ENCODE measurements at regions not wholly inside any gene's neighbourhood (a gene's known extent, or its start where the extent isn't known, plus 50 kb on each side); places are given as distances from the start of the nearest gene placed in this dataset.

DNA sequence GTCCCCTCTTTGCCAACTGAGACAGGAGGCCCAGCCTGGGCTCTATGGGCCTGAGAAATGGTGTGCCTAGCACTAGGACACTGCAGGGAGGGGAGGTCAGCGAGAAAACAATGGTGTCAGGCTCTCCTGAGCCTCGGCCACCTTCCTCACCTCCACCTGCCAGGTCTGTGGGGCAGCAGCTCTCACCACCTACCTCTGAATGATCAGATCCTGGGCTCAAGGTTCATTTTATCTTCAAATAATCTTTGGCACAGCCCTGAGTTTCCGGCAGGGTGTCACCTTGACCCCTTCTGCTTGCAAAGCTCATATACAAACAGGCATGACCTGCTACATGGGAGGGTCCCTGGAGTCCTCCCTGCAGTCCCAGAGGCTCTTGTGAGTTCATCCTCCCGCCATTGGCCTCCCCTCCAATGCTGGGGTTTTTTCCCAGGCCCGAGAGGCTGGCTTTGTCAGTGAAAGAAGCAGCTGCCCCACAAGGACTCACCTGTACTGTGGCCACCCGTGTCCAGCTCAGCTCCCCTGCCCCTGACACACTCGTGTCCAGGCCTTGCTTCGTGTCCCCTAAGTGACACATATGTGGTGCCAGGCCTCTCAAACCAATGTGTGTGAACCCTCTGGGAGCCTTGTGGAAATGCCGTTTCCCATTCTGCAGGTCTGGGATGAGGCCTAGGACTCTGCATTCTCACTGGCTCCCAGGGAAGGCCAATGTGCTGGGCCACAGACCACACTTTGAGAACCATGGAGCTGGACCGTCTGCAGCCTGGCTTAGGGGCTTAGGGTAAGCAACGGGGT is 176.8 kb upstream of the CIBAR2 start:
- no peak for DNase-seq

DNA sequence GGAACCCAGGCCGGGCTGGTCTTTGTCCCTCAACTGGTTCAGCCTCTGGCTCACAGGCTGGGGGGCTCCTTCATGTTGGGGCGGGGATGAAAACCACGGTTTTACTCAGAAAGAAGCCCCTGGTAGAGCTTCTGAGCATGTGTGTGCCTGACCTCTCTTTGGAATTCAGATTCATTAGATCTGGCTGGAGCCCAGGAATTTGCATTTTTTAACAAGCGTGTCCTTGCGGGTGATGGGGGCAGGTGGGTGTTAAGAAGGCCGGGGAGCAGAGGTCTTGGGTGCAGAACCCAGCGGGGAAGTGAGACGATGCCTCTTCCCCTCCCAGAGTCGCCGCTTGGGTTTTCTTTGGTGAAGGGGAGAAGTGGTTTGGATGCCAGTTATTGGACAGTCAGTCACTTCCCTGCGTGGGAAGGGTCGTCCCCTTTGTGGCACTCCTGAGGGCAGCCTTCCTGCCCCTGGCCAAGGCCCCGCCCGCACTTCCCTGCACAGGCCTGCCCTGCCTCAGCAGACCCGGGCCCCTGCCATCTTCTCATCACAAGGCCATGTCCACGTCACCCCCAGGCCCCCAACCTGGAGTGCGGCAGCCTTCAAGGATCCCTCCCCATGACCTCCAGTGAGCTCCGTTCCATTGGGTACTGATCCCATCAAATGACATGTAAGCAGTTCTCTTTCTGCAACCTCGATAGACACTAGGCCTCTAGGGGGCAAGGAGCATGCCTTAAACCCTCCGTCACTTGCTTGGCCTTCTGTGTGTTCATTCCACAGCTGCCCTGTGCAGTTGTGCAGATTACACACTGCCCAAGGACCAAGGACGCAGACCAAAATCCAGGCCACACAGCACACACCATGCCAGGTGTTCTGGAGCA is 177.7 kb upstream of the CIBAR2 start:
- DNase-seq, result no peak

DNA sequence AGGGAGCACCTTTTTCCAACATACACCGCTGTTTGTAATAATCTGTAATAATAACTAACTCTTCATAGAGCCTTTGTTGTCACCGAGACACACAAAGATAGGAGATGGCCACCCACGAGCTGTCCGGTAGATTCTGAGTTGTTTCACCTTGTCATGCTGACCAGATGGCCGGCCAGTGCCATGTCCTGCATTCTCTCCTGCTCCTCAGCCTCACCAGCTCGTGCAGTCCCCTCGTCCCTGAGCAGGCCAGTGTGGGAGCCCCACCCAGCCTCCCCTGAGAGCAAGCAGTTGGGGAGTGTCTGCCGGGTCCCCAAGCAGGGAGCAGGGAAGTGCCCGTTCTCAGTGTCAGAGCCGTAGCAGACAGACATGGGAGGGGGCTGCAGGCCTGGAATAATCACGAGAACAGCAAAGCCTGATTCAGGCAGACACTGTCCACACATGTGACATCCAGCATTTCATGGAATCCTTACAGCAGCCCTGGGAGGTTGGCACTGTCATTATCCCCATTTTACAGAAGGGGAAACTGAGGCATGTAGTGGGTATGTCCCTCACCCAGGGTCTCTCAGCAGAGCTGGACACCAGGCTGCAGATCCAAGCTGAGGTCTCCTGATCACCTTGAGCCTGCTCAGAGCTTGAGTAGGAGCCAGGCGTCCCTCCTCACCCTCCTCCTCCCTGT is 178.5 kb upstream of the CIBAR2 start:
- peak in 1 of 56 donors; percentile 45 for DNase-seq

DNA sequence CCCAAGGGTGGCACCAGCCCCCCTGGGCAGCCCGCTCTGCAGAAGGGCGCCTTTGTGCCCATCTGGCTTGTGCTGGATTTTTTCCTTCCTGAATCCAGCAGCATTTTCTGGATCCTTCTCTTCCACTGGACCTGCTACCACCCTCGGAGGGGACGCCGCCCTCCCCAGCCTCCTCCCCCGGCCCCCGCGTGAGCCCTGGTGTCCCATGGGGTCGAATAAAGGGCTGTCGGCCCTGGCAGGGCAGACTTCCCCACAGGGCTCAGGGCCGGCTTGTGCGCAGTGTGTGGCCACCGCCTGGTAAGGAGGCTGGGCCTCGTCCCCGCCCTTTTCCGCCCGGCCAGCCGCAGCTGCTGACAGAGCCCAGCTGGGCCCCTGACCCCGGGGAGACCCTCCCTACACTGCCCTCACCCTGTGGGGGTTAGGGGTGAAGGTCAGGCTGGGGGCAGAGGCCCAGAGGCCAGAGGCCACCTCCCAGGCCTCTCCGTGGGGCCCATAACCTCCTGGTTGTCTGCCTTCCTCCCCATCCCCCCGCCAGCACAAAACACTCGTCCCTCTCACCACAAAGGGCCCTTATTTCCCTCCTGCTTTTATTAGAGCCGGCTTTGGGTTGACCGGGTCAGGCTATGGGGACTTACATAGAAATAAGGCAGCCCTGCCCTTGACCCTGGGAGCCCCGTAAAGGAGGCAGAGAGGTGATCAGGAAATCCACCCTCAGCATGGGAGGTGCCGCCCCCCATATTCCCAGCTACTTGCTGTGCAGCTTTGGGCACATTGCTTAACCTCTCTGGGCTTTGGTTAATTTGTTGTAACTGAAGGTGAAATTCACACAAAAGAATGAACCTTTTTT is 179.3 kb upstream of the CIBAR2 start:
- DNase-seq, result peak in 52 of 56 donors; percentile 39 to 93 (median 78)

DNA sequence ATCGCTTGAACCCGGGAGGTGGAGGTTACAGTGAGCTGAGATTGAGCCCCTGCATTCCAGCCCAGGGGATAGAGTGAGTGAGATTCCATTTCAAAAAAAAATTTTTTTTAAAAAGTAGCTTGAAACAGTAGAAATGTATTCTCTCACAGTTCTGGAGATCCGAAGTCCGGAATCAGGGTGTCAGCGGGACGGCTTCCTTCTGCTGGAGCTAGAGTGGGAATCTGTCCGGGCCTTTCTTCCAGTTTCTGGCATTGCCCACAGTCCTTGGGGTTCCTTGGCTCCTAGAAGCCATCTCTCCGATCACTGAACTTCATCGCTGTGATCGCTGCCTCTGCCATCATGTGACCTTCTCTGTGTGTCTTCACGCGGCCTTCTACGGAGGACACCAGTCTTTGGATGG is 181.2 kb upstream of the CIBAR2 start:
- DNase-seq, result no peak

DNA sequence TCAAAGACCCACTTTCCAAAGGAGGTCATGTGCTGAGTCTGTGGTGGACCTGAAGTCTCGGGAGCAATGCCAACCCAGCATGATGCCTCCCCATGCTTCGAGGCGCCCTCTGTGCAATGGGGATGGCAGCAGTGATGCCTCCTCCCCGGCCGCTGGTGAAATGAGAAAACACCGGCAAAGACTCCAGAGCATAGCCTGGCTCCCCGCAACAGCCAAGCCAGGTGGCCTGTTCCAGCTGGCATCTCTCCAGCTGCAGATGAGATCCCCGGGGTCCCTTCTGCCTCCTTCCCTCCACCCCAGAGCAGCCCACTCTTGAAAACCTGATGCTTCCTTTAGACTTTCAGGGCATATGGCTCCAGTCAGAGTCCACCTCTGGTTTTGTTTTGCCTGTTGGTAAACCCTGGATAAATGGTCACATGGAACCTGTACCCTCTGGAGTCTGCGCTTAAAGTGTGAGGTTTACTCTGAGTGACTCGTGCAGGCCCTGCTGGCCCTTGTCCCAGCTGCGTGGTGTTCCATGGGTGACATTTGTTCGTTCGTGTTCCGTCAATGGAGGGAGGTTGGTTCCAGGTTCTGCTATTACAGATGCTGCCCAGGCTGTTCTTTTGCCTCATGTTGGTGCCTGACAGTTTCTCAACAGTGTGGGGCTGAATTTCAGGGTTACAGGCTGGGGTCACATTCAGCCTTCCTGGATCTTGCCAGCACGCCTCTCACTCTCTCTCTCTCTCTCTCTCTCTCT is 181.8 kb upstream of the CIBAR2 start:
- no peak for DNase-seq

DNA sequence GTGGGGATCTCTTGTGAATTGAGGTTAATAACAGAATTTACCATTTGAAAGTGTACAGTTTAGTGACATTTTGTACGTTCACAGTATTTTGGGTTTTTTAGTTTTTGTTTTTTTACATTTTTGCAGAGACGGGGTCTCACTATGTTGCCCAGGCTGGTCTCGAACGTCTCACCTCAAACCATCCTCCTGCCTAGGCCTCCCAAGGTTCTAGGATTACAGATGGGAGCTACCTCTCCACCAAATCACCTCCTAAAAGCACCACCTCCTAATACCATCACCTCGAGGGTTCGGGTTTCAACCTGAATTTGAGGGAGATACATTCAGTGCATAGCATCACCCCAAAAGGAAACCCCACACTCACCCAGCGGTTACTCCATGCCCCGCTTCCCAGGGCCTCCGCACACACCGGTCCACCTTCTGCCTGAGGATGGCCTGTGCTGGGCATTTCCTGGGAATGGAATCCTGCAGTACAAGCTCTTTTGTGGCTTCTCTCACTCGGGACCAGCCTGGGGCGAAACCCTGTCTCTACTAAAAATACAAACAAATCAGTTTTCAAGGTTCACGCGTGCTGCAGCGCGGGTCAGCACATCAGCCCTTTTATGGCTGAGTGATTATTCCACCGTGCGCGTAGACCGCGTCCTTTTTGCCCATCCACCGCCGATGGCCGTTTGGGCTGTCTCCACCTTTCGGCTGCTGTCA is 182.7 kb upstream of the CIBAR2 start:
- no peak for DNase-seq

DNA sequence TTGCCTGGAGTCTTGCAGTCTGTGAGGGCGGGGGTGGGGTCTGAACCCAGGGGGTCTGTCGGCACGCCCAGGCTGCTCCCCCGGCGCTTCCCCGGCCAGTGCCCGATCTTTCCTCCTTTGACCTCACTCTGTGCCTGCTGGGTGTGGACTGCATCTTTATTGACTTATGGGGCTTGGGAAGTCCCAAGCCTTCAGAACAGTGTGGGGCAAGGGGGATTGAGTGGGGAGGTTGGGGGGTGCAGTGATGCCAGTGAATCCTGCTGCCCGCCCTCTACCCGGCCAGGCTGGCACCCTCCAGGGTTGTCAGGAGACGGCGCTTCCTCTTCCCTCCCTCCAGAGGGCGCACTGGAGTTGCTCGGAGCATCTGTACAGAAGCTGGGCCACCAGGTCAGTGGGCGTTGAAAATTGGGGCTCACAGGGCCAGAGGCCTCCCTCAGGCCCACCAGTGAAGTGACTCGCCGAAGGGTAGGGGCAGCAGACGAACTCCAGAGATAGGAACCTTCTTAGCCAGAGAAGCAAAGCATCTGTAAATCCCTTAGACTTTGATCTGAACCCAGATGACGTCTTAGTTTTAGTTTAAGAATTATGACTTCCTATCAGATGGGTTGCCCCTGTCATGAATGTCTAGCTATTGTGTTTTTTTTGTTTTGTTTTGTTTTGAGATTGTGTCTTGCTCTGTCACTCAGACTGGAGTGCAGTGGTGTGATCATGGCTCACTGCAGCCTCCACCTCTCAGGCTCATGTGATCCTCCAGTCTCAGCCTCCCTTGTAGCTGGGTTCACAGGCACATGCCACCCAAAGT is 184.8 kb upstream of the CIBAR2 start:
- DNase-seq, result peak in 35 of 56 donors; percentile 12 to 69 (median 27)

DNA sequence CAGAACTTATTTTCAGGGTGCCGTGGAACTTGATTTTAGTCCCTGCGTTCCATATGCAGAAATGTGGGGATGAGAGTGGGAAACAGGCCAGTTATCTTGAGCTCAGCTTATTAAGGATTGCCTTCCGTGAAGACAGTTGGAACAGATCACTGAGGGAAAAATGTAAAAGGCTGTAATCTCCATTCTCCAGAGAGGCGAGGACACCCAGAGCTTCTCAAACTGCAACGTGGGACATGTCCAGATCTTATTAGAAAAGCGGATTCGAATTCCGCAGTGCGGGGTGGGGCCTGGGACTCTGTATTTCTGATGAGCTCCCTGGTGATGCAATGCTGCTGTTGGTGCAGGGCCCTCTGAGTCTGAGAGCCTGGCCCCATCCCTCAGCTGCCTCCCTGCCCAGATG is 185.6 kb upstream of the CIBAR2 start:
- DNase-seq, result no peak

DNA sequence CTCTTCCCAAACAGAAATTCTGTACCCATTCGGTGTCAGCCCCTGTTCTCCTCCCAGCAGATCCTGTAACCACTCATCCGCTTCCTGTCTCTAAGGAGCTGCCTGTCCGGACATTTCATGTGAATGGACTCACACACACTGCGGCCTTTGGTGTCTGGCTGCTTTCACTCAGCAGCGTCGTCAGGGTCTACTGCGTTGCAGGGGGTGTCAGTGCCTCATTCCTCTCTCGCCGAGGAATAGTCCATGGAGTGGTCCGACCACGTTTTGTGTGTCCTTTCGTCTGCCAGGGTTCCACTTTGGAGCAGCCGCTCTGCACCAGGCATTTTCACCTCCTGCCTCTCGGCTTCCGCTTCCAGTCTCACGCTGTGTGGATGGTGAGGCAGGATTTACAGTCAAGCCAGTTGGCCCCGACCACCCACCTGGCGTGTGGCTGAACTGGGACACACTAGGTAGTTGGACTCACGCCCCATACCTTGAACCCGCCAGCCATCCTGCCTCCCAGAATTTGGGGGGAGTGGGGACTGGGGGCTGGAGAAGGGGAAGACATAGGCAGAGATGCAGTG is 188.2 kb upstream of the CIBAR2 start:
- DNase-seq, result no peak

DNA sequence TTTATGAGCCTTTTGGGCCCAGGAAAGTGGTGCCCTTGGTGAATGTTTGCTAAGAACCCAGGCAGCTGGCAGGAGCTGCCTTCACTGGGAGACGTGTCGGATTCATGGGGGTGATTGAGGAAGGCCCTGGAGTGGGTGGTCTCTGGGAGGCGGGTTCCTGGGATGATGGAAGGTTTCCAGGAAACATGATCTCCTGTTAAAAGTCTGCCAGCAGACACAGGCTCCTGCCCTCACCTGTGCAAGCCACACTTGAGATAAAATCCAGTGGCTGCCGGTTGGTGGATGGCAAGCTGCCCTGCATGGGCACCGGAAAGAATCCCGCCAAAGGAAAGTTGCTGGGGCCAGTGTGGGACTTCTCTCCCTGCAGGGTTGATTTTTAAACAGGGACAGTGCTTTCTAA is 189.0 kb upstream of the CIBAR2 start:
- no peak for DNase-seq

DNA sequence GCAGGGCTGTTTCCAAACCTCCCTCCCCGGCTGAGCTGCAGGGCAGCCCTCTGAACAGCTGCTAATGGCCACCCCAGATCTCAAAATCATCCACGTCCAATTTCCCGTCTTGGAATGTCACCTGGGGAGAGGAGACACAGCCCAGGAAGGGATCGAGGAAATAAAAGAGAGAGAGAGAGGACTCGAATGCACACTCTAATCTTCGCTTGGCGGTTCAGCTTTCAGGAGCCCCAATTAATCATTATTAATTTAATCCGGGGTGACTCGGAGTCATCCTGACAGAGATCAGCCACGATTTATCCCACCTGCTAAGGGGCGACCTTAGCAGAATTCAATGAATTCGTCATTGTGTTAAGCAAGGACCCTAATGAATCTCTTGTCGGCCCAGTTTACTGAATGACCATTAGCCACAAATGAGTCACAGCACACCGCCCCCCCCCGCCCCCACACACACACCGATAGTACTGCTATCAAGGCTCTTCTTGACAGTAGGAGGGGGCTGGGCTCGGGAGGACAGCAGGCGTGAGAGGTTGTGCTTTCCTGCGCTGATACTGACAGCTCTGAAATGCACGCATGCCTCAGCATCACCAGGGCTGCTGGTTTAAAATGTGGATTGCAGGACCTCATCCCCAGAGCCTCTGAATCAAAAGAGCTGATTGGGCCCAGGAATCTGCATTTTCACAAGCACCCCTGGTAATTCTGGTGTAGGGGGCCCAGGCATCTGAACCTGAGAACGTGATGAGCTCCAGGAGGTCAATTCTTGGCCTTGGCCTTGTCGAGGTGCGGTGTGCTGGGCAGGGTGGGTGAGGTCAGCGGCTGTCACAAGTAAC is 190.0 kb upstream of the CIBAR2 start:
- no peak for DNase-seq

DNA sequence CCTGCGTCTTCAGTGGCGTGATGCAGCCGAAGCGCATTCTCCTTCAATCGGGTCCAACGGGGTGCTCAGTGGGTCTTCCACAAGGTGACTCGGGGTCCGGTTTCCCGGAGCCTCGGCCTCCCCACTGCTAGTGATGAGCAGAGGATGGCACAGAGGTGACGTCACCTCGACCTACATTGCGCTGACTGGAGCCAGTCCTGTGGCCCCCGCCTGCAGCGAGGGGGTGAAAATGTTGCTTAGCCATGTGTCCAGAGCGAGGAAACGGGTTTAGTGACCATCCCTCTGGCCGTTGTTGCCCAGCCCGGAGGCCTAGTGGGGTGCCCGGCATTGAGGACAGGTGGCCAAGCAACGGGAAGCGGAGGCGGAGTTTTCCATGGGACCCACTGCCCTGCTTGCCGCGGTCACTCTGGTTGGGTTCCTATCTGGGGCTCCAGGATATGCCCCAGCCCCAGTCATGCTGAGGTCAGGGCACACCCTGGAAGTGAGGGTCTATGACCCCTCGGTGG is 190.6 kb upstream of the CIBAR2 start:
- DNase-seq, result no peak

DNA sequence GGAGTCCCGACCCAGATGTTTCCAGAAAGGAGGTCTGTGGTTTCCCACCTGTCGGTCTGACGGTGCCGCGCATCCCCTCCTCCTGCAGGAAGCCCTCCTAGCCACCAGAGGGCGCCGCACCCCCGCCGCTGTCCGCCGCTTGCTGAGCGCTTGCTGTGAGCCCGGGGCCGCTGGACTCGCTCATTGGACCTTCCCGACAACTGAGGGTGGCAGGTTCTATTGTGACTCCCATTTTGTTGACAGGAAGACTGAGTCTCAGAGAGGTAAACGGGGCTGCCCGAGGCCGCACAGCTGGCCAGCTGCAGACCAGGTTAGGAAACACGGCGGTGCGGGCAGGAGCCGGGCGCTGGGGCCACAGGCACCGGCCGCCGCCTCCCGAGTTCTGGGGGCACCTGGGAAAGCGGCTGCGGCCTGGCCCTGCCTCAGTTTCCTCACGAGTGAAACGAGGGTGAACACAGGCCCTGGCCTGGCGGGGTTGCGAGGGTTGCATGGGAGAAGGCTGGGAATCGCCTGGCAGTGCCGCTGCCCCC is 191.1 kb upstream of the CIBAR2 start:
- peak in 36 of 56 donors; percentile 10 to 69 (median 34) for DNase-seq

DNA sequence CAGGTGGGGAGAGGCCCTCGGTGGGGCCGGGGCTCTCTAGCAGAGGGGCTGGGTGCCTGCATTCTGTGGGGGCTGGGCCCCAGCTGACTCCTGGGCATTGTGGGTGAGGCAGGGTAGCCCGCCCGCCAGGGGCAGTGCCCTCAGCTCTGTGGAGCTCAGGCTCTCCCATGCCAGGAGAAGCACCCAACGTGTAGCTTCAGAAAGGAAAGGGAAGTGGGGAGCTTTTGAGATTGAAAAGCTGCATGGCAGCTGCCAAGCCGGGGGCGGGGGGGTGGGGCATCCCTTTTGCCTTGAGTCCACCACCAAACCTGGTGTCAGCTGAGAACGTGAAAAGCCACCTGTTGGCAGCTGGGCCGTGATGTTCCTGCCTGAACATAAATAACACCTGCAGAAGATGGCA is 192.1 kb upstream of the CIBAR2 start:
- DNase-seq, result no peak

DNA sequence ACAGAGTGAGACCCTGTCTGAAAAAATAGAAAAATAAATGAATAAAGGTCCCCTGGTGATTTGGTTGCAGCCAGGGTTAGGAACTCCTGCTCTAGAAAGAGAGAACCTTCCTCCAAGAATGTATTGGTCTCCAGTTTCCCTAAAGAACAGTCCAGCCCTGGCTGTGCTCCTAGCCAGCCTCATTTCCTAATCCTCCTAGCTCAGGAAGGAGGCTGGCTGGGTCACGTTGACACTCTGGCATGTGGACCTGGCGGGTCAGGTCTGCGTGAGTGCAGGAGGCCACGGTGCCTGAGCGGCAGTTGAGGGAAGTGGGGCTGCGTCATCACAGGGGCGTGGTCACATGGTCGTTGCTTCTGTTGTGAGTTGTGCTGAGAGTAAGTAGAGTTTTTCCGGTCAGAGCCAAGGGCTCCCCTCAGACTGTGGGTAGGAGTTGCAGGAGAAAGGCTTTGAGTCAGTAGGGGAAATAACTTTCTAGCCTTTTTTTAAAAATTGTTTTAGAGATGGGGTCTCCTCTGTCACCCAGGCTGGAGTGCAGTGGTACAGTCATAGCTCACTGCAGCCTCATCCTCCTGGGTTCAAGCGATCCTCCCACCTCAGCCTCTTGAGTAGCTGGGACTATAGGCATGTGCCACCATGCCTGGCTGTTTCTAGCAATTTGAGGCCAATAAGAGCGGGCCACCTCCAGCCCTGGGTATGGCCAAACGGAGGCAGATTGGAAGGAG is 194.0 kb upstream of the CIBAR2 start:
- peak in 30 of 56 donors; percentile 7 to 61 (median 28) for DNase-seq
